B cell (primary cell): ENCODE measurements at regions not wholly inside any gene's neighbourhood (a gene's known extent, or its start where the extent isn't known, plus 50 kb on each side); places are given as distances from the start of the nearest gene placed in this dataset.

Experiments
- EZH2 ChIP-seq: IDR thresholded peaks from 2 replicates; pipeline ENCODE4 v1.6.1; 2012; ENCODE audit warnings: borderline replicate concordance, low read depth, mild to moderate bottlenecking, moderate library complexity, low read length; ENCODE audit not compliant: insufficient read depth, poor library complexity, severe bottlenecking
- TF ChIP-seq, protein P1 (sequence below): fragments of 200-600 bp; IDR thresholded peaks from one replicate; pipeline ENCODE4 v1.8.0; 2022; ENCODE audit warnings: antibody characterized with exemption, mild to moderate bottlenecking

DNA sequence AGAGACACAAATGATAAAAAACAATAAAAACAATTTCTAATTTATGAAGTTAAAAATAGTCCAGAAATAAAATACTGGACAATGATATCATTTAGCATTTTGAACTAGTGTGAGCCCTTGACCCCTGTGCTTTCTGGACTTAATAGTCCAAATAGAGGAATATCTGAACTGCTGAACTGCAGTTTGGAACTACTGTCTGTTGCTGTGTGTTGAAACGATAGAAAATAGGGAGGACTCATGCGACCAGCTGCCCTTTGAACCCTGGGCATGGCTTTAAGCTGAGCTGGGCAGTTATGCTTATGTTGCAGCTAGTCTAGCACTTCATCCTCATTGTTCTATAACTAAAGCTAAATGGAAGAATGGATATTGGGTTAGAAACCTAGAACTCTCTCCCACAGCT lies 99.5 kb downstream of the FMR1NB start:
- TF ChIP-seq, protein P1, sequence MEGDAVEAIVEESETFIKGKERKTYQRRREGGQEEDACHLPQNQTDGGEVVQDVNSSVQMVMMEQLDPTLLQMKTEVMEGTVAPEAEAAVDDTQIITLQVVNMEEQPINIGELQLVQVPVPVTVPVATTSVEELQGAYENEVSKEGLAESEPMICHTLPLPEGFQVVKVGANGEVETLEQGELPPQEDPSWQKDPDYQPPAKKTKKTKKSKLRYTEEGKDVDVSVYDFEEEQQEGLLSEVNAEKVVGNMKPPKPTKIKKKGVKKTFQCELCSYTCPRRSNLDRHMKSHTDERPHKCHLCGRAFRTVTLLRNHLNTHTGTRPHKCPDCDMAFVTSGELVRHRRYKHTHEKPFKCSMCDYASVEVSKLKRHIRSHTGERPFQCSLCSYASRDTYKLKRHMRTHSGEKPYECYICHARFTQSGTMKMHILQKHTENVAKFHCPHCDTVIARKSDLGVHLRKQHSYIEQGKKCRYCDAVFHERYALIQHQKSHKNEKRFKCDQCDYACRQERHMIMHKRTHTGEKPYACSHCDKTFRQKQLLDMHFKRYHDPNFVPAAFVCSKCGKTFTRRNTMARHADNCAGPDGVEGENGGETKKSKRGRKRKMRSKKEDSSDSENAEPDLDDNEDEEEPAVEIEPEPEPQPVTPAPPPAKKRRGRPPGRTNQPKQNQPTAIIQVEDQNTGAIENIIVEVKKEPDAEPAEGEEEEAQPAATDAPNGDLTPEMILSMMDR, result no peak
- no peak for TF ChIP-seq EZH2
